Progenitor cell of endocrine pancreas (in vitro differentiated cells): ENCODE measurements at regions not wholly inside any gene's neighbourhood (a gene's known extent, or its start where the extent isn't known, plus 50 kb on each side); places are given as distances from the start of the nearest gene placed in this dataset.

Source experiments
- DNase-seq: peaks from one replicate; pipeline ENCODE4 v3.0.0; 2021; ENCODE audit warnings: low spot score; ENCODE audit not compliant: unreplicated experiment
- H3K27ac Mint-ChIP-seq: 2 replicates; pipeline ENCODE4 v1.8.0; 2021; ENCODE audit warnings: mild to moderate bottlenecking, moderate library complexity, mixed read lengths
- H3K27me3 Mint-ChIP-seq: 2 replicates; pipeline ENCODE4 v1.8.0; 2021; ENCODE audit warnings: mixed read lengths
- H3K36me3 Mint-ChIP-seq: 2 replicates; pipeline ENCODE4 v1.8.0; 2022; ENCODE audit warnings: mixed read lengths; ENCODE audit not compliant: insufficient read depth
- H3K4me1 Mint-ChIP-seq: 2 replicates; pipeline ENCODE4 v1.8.0; 2021; ENCODE audit warnings: low read depth, mixed read lengths
- H3K4me3 Mint-ChIP-seq: 2 replicates; pipeline ENCODE4 v1.8.0; 2021; ENCODE audit warnings: low read depth, mild to moderate bottlenecking, moderate library complexity, mixed read lengths
- H3K9me3 Mint-ChIP-seq: 2 replicates; pipeline ENCODE4 v1.8.0; 2021; ENCODE audit warnings: low read depth, mixed read lengths
- TF ChIP-seq, protein P1 (sequence below): fragments of 200-600 bp; sonication (generic); IDR thresholded peaks from one replicate; pipeline ENCODE4 v1.5.0; 2021; ENCODE audit warnings: antibody characterized with exemption, mild to moderate bottlenecking; ENCODE audit not compliant: unreplicated experiment

DNA sequence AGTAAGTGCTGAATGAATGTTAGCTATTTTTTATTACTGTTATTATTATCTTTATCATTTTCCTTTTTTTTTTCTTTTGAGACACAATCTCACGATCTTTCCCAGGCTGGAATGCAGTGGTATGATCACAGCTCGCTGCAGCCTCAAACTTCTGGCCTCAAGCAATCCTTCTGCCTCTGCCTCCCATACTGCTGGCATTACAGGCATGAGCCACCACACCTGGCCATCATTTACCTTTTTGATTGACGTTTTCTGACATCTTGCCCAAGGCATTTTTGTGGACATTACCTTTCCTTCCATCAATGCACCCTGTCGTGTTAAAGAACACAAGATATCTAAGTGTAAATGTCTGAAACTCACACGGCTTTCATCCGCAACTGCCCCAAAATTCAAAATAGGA lies 138.2 kb downstream of the GAS1 start:
- peaks cover 21% of the 10 kb centered on the region for H3K27me3 Mint-ChIP-seq
- H3K9me3 Mint-ChIP-seq = no peaks in the 10 kb centered on the region
- no peak overlapping the region for H3K4me3 Mint-ChIP-seq
- no peaks in the 10 kb centered on the region for H3K36me3 Mint-ChIP-seq
- H3K4me1 Mint-ChIP-seq = no peaks in the 10 kb centered on the region
- H3K27ac Mint-ChIP-seq = no peak overlapping the region
- TF ChIP-seq, protein P1, sequence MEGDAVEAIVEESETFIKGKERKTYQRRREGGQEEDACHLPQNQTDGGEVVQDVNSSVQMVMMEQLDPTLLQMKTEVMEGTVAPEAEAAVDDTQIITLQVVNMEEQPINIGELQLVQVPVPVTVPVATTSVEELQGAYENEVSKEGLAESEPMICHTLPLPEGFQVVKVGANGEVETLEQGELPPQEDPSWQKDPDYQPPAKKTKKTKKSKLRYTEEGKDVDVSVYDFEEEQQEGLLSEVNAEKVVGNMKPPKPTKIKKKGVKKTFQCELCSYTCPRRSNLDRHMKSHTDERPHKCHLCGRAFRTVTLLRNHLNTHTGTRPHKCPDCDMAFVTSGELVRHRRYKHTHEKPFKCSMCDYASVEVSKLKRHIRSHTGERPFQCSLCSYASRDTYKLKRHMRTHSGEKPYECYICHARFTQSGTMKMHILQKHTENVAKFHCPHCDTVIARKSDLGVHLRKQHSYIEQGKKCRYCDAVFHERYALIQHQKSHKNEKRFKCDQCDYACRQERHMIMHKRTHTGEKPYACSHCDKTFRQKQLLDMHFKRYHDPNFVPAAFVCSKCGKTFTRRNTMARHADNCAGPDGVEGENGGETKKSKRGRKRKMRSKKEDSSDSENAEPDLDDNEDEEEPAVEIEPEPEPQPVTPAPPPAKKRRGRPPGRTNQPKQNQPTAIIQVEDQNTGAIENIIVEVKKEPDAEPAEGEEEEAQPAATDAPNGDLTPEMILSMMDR = no peak
- DNase-seq = no peak

DNA sequence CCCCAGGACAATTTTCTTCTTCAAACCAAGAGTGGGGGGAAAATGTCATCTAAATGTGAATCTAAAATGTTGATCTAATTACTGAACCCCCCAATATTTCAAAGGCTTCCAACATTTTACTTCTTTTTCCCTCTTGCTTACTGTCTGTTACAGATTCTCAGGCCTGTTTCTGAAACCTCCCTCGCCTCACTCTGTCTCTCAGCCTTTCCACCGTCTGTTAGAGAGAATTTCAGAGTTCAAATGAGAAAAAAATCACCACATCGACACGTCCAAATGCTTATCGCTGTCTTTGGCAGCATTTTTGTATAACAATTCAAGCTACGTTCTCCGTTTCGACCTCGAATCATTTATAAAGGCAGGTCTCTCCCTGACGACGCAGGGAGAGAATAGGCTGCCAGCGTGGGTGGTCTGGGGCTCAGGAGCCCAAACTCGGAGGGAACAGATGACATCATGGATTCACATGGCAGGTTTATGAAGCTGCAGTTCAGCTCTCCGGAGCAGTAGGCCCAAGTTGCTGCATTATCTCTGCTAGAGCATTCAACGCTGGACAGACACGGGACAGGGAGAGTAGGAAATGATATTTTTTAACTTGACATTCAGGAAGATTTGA lies 139.8 kb downstream of the GAS1 start:
- Mint-ChIP-seq H3K36me3 (no peaks in the 10 kb centered on the region), H3K4me1 (no peaks in the 10 kb centered on the region), H3K9me3 (no peaks in the 10 kb centered on the region), H3K27me3 (peaks cover 14% of the 10 kb centered on the region), H3K4me3 (no peak overlapping the region), H3K27ac (no peak overlapping the region)
- DNase-seq = no peak
- TF ChIP-seq, protein P1 = no peak

DNA sequence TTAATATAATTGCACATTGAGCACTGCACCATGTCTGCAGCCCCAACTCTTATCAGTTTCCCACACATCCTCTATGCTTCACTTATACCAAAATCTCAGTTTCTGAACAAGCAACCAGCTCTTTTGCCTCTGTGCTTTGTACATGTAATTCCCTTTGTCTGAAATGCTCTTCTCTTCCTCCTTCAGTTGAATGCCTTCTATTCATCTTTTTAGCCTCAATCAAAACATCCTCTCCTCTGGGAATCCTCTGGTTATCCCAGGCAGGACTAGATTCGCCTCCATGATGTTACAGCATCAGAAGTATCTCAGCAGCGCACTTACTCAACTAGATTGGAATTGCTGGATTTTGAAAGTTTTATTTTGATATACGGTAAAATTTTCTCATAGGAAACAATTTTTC lies 143.3 kb downstream of the GAS1 start:
- no peaks in the 10 kb centered on the region for H3K4me1 Mint-ChIP-seq
- no peak overlapping the region for H3K27ac Mint-ChIP-seq
- TF ChIP-seq, protein P1 = no peak

DNA sequence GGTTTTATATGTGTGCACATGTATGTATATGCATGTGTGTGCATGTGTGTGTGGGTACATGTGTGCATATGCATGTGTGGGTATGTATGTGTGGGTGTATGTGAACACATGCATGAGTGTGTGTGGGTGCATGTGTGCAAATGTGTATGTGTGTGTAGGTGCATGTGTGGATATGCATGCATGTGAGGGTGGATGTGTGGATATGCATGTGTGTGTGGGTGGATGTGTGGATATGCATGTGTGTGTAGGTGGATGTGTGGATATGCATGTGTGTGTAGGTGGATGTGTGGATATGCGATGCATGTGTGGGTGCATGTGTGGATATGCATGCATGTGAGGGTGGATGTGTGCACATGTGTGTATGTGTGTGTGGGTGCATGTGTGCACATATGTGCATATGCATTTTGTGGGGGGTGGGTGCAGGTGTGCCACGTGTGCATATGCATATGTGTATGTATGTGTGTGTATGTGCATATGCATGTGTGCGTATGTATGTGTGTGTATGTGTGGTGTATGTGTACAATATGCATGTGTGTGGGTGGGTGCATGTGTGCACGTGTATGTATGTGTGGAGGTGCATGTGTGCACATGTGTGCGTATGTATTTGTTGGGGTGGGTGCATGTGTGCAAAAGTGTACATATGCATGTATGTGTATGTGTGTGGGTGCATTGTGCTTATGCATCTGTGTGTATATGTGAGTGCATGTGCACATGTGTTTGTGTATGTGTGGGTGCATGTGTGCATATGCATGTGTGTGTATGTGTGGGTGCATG lies 144.2 kb downstream of the GAS1 start:
- Mint-ChIP-seq H3K27ac (no peak overlapping the region), H3K9me3 (no peaks in the 10 kb centered on the region), H3K36me3 (no peaks in the 10 kb centered on the region), H3K4me1 (no peaks in the 10 kb centered on the region), H3K4me3 (no peak overlapping the region), H3K27me3 (peaks cover 16% of the 10 kb centered on the region)
- no peak for DNase-seq
- TF ChIP-seq, protein P1 = no peak

More for the DNA sequence above, 143.3 kb downstream of the GAS1 start:
- H3K9me3 Mint-ChIP-seq = no peaks in the 10 kb centered on the region
- peaks cover 15% of the 10 kb centered on the region for H3K27me3 Mint-ChIP-seq
- H3K36me3 Mint-ChIP-seq = no peaks in the 10 kb centered on the region
- no peak for DNase-seq
- no peak overlapping the region for H3K4me3 Mint-ChIP-seq

DNA sequence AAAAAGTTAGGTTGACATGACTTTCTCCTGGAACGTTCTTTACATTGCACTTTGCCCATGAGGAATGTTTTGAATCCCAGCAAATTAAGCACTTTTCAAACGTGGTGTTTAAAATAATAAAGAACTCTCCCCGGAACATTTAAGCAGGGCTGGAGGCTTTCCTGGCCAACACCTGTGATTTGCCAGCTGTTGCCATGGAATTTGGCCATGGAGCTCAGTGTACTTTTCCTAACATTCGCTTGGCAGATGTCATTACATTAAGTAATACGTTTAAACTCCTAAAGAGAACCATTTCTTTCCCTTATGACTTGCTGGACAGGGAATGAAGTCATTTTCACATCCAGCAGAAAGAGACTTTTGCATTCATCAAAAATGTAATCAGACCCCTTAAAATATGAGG lies 146.1 kb downstream of the GAS1 start:
- no peak overlapping the region for H3K27ac Mint-ChIP-seq
- TF ChIP-seq, protein P1 = no peak
- no peak overlapping the region for H3K4me3 Mint-ChIP-seq
- peaks cover 19% of the 10 kb centered on the region for H3K27me3 Mint-ChIP-seq
- H3K4me1 Mint-ChIP-seq = no peaks in the 10 kb centered on the region
- no peaks in the 10 kb centered on the region for H3K36me3 Mint-ChIP-seq
- H3K9me3 Mint-ChIP-seq = no peaks in the 10 kb centered on the region
- DNase-seq = no peak
